ENCODE measurements at regions not wholly inside any gene's neighbourhood (a gene's known extent, or its start where the extent isn't known, plus 50 kb on each side); places are given as distances from the start of the nearest gene placed in this dataset.

DNA sequence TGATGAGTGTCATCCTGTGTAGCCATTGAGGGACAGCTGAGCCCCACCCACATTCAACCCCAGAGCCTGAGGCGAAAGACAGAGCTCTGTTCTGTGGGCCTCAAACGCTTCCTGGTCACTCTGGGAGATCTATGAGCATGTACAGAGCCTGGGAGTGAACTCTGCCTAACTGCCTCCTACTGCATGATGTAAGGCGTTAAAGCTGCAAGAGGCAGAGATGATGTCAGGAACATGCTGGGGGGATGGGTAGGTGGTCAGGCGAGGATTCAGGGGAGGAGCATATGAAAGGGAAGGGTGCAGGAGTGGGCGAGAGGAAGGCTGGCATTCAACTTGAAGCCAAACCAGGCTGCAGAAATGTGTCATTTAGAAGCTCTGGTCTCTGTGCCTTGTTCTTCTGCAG lies 181.0 kb downstream of the TFCP2L1 start:
- Histone ChIP-seq H4K20me1 (ENCODE audit: control insufficient read depth, insufficient read depth, low read length, poor library complexity, severe bottlenecking) (no peaks in the 10 kb centered on the region), H3K4me3 (ENCODE audit: control extremely low read depth in 1 of 5, extremely low read depth in 1 of 5, insufficient read depth in 1 of 5, low read depth in 2 of 5, low read length in 4 of 5) (no peak overlapping the region), H3K79me2 (ENCODE audit: control insufficient read depth, insufficient read depth, low read length) (no peaks in the 10 kb centered on the region), H3K27ac (ENCODE audit: low read length in 2 of 2) (no peak overlapping the region), H2AFZ (ENCODE audit: insufficient read depth, low read depth, low read length, poor library complexity, severe bottlenecking) (no peak overlapping the region), H3K27me3 (replicated peaks in 1 of 4; ENCODE audit: control extremely low read depth in 1 of 4, control insufficient read depth in 3 of 4, insufficient read depth in 4 of 4, low read length in 3 of 4) (peaks cover 0 to 7% (median 0%) of the 10 kb centered on the region in 4 experiments), H3K4me1 (ENCODE audit: control insufficient read depth in 2 of 2, insufficient read depth in 2 of 2, low read length in 2 of 2) (no peaks in the 10 kb centered on the region), H3K9ac (ENCODE audit: low read length) (no peak overlapping the region), H3K36me3 (replicated peaks in 1 of 2; ENCODE audit: control extremely low read depth in 1 of 2, control insufficient read depth in 1 of 2, extremely low read depth in 1 of 2, insufficient read depth in 2 of 2, low read length in 1 of 2) (no peaks in the 10 kb centered on the region), H3K4me2 (replicated peaks; ENCODE audit: low read depth, low read length, poor library complexity, severe bottlenecking) (no peak overlapping the region), H3K9me3 (ENCODE audit: control extremely low read depth in 1 of 3, control insufficient read depth in 2 of 3, insufficient read depth in 1 of 3, low read length in 2 of 3) (peaks cover 0 to 7% (median 0%) of the 10 kb centered on the region in 3 donors)
- intact Hi-C loops (cut with micrococcal nuclease), result no loop called here
- no peak overlapping the region for H3K4me3 Mint-ChIP-seq
- H3K9me3 Mint-ChIP-seq (ENCODE audit: insufficient read depth), result no peaks in the 10 kb centered on the region
- no peak for TF ChIP-seq EZH2 (IDR thresholded peaks at IDR 0.05; ENCODE audit: borderline replicate concordance, insufficient read depth, low read depth, low read length, poor library complexity, severe bottlenecking)
- no peak for TF ChIP-seq CTCF (IDR thresholded peaks at IDR 0.05)
- DNase-seq (no peak), ATAC-seq (ENCODE audit: low read depth) (no peak)
- H3K27me3 Mint-ChIP-seq, result peaks cover 13% of the 10 kb centered on the region
- POLR2A ChIA-PET, result no interaction called here
- CTCF ChIA-PET, result interaction anchor here (1.3 kb wide), 1 partner anchor 24 kb away, joined by 4 read pairs; no protein-coding TSS in a partner anchor
- WGBS (ENCODE audit: insufficient coverage), result 75% methylated on average over 5 of the region's 5 CpGs
- H3K27ac Mint-ChIP-seq, result no peak overlapping the region
- no peaks in the 10 kb centered on the region for H3K4me1 Mint-ChIP-seq

- peaks cover 0 to 3% (median 0%) of the 10 kb centered on the region in 4 experiments for H3K27me3 ChIP-seq (replicated peaks in 1 of 4; ENCODE audit: control extremely low read depth in 1 of 4, control insufficient read depth in 3 of 4, insufficient read depth in 4 of 4, low read length in 3 of 4)
- no peak overlapping the region for H3K4me3 ChIP-seq (ENCODE audit: control extremely low read depth in 1 of 5, extremely low read depth in 1 of 5, insufficient read depth in 1 of 5, low read depth in 2 of 5, low read length in 4 of 5)
- H3K4me1 ChIP-seq (ENCODE audit: control insufficient read depth in 2 of 2, insufficient read depth in 2 of 2, low read length in 2 of 2), result no peaks in the 10 kb centered on the region
- ChIA-PET POLR2A (no interaction called here), CTCF (no interaction called here)
- DNase-seq, result no peak
- Mint-ChIP-seq H3K27ac (no peak overlapping the region), H3K9me3 (ENCODE audit: insufficient read depth) (peaks cover 3% of the 10 kb centered on the region), H3K4me1 (no peaks in the 10 kb centered on the region), H3K4me3 (no peak overlapping the region), H3K27me3 (peaks cover 13% of the 10 kb centered on the region)
- H3K9ac ChIP-seq (ENCODE audit: low read length), result no peak overlapping the region
- H3K27ac ChIP-seq (ENCODE audit: low read length in 2 of 2), result no peak overlapping the region
- H2AFZ ChIP-seq (ENCODE audit: insufficient read depth, low read depth, low read length, poor library complexity, severe bottlenecking), result no peak overlapping the region
- intact Hi-C loops (cut with micrococcal nuclease), result no loop called here
- H3K36me3 ChIP-seq (replicated peaks in 1 of 2; ENCODE audit: control extremely low read depth in 1 of 2, control insufficient read depth in 1 of 2, extremely low read depth in 1 of 2, insufficient read depth in 2 of 2, low read length in 1 of 2), result no peaks in the 10 kb centered on the region
- no peaks in the 10 kb centered on the region for H4K20me1 ChIP-seq (ENCODE audit: control insufficient read depth, insufficient read depth, low read length, poor library complexity, severe bottlenecking)
- TF ChIP-seq CTCF (IDR thresholded peaks at IDR 0.05), result no peak
- TF ChIP-seq EZH2 (IDR thresholded peaks at IDR 0.05; ENCODE audit: borderline replicate concordance, insufficient read depth, low read depth, low read length, poor library complexity, severe bottlenecking), result no peak
- no peak overlapping the region for H3K4me2 ChIP-seq (replicated peaks; ENCODE audit: low read depth, low read length, poor library complexity, severe bottlenecking)
- no peak for ATAC-seq (ENCODE audit: low read depth)
- peaks cover 0 to 7% (median 0%) of the 10 kb centered on the region in 3 donors for H3K9me3 ChIP-seq (ENCODE audit: control extremely low read depth in 1 of 3, control insufficient read depth in 2 of 3, insufficient read depth in 1 of 3, low read length in 2 of 3)
- no peaks in the 10 kb centered on the region for H3K79me2 ChIP-seq (ENCODE audit: control insufficient read depth, insufficient read depth, low read length)
- 86% methylated on average over 10 of the region's 10 CpGs for WGBS (ENCODE audit: insufficient coverage)
Measured at GRCh38 chr2:121104721-121105141, 180.3 kb downstream of the TFCP2L1 start.

Measured in B cell (primary cell).